Coronary artery (tissue), 2 donors: ENCODE measurements at regions not wholly inside any gene's neighbourhood (a gene's known extent, or its start where the extent isn't known, plus 50 kb on each side); places are given as distances from the start of the nearest gene placed in this dataset.

ENCODE experiments used
- DNase-seq: peaks from one replicate; pipeline ENCODE4 v3.0.0-alpha.2; 2017; ENCODE audit warnings: low spot score
- H3K27ac ChIP-seq, 2 donors: fragments of 200-600 bp; sonication (generic); one replicate each; pipeline ENCODE4 v1.5.1; 2016 to 2019
- H3K4me3 ChIP-seq: fragments of 200-600 bp; sonication (generic); 2 replicates; pipeline ENCODE4 v1.5.1; 2016; ENCODE audit warnings: mild to moderate bottlenecking, moderate library complexity
- TF ChIP-seq, protein P1 (sequence below): fragments of 200-600 bp; sonication (generic); IDR thresholded peaks from one replicate; pipeline ENCODE4 v1.5.1; 2019; ENCODE audit warnings: antibody characterized with exemption

DNA sequence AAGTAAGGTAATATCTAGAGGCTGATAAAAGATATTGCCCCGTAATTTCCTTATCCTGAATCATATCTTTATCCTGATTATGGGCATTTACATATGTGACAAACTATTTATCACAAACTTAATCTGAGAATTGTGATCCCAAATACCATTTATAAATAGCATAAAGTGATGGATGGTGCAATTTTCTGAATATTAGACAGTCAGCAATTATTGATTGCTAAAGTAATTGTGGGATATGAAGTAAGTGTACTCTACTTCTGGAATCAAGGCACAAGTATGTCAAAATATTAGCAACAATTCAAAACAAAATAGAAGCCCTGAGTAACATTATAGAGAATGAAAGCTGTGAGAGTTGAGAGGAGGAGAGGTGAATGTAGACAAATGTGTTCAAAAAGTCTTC, 361.9 kb upstream of the CDH6 start:
- TF ChIP-seq, protein P1, sequence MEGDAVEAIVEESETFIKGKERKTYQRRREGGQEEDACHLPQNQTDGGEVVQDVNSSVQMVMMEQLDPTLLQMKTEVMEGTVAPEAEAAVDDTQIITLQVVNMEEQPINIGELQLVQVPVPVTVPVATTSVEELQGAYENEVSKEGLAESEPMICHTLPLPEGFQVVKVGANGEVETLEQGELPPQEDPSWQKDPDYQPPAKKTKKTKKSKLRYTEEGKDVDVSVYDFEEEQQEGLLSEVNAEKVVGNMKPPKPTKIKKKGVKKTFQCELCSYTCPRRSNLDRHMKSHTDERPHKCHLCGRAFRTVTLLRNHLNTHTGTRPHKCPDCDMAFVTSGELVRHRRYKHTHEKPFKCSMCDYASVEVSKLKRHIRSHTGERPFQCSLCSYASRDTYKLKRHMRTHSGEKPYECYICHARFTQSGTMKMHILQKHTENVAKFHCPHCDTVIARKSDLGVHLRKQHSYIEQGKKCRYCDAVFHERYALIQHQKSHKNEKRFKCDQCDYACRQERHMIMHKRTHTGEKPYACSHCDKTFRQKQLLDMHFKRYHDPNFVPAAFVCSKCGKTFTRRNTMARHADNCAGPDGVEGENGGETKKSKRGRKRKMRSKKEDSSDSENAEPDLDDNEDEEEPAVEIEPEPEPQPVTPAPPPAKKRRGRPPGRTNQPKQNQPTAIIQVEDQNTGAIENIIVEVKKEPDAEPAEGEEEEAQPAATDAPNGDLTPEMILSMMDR: no peak
- no peak overlapping the region for H3K27ac ChIP-seq
- H3K4me3 ChIP-seq: no peak overlapping the region
- no peak for DNase-seq

DNA sequence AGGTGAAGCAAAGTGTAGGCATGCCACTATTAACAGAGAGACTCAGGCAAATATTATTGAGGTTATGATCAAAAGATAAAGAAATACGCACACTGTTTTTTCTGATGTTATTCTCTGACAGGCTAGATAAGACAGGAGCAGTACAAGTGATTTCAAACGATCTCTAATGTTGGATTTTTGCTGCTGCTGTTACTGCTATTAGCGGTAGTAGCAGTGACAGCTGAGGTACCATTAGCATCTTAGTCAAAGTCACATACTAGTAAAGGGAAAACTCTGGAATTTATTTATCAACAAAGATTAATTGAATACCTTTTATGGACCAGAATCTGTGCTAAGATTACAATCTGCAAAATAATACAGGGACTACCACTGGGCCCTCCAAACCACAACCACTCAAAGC, 362.4 kb upstream of the CDH6 start:
- TF ChIP-seq, protein P1: no peak
- H3K27ac ChIP-seq: no peak overlapping the region
- no peak overlapping the region for H3K4me3 ChIP-seq
- no peak for DNase-seq

DNA sequence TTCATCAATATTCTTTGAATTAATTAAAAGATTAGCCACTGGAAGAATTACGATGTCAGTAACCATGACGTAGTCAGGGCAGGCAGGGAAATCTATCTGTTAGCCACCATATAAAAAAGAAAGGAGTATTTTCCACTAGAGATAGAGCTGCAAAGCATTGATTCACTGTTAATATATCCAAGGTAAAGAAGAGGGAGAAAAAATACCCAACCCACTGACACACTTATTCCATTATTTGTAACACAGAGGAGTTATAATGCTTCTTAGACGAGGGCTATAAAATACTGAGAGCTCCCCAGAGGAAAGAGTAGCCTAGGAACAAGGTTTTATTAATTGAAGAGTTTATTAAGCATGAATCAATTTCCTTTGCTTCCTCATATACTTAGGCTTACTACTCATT, 382.2 kb upstream of the CDH6 start:
- no peak overlapping the region for H3K27ac ChIP-seq
- no peak overlapping the region for H3K4me3 ChIP-seq
- TF ChIP-seq, protein P1: no peak
- no peak for DNase-seq

DNA sequence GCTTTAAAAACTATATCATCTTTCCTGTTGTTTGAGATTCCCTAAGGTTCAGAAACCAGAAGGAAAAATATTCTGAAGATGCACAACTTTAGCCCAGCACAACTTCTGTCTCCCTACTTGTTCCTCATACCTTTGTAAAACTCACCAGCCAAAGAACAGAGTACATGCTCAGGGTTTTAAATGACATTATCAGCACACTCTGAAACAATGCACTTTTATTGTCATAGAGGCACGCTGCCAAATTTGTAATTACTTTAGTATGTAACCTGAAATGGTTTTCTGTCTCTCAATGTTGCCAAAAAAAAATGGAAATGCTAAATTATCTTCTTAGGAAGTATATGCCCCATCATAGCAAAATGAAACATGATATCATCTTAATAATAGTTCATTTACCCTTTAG, 383.6 kb upstream of the CDH6 start:
- no peak for DNase-seq
- H3K27ac ChIP-seq: no peak overlapping the region
- TF ChIP-seq, protein P1: no peak
- no peak overlapping the region for H3K4me3 ChIP-seq

DNA sequence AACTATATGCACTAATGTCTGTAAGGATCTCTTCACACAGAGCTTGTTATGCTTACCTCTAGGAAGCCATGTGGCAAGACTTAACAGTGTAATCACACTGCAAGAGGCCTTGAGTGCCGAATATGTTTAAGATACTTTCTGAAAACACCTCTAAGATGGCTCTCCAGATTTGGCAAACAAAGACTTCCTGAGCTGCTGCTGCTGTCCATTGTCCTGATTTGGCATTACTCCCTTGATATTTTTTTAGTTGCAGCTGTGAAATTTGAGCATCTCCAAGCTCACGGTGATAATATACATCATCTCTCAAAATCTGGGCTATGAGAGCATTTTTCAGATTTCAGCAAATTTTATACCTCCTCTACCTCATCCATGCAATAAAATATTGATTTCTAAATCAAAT, 384.5 kb upstream of the CDH6 start:
- no peak for DNase-seq
- no peak overlapping the region for H3K27ac ChIP-seq
- TF ChIP-seq, protein P1: no peak
- H3K4me3 ChIP-seq: no peak overlapping the region

DNA sequence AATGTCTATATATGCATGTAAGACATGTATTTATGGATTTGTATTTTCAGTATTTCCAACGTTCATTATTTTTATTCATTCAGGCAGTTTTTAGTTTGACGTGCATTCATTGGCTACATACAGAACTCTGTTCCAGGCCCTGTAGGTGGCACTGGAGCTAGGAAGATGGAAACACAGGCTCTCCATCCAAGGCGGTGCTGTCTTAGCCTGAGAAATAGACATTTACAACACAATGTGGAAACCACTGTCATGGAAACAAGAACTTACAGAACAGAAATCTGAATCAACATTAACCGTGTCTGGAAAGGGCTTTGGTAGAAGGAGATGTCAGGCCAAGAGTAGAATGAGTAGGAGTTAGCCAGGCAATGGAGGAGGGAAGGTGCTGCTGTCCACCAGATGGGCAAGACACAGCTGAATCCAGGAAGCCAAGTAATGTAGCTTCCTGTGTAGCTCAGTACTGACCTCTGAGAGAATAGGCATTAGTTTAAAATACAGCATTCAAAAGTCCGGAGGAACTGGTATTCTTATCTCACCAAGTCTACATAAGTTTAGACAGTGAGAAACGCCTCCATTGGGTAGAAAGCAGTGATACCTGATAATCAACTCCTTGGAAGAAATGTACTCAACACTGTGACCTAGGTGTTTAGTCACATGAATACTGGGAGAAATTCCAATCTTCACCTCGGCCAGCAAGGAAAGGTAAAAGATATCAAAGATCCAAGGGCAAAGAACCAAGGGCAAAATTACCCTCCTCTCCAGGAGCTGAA, 388.6 kb upstream of the CDH6 start:
- Histone ChIP-seq H3K4me3 (no peak overlapping the region), H3K27ac (no peak overlapping the region)
- DNase-seq: no peak
- TF ChIP-seq, protein P1: no peak

DNA sequence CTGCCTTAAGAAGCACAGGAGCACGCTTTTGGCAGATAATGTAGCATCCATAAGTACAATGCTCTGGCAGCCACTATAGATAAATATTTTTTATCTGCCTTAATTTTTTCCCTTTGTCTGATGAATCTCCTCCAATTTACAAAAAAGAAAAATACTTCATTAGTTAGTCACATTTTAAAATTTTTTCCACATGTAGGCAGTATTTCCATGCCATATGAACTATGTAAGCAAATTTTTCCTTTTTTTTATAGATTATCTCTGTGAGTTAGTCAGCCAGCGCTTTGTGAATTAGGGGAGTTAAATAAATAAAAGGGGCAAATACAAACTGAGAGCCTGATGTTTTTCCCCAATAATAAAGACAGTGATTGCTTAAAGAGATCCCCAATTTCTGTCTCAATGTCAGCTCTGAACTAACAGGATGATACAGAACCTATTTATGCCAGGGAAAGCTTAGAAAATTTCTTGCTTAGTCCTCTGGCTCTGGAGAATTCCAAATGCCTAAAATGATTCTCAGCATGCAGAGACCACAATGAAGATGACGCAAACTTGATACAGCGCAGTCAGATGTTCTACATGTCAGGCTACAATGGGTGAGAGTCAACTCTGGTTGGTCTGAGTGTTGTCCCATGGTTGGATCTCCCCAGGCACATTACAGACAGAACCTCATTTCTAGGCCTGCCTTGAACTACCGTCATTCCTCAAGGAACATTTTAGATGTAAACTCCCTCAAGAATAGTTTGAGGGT, 390.4 kb upstream of the CDH6 start:
- DNase-seq: no peak
- no peak overlapping the region for H3K27ac ChIP-seq
- TF ChIP-seq, protein P1: no peak
- H3K4me3 ChIP-seq: no peak overlapping the region
